HCT116 (cell line): ENCODE measurements at regions not wholly inside any gene's neighbourhood (a gene's known extent, or its start where the extent isn't known, plus 50 kb on each side); places are given as distances from the start of the nearest gene placed in this dataset.

ENCODE experiments used
- ATAC-seq: fragments of 200-7000 bp; cut with Tn5 transposase; 2 replicates; pipeline ENCODE4 v1.9.1; 2020; ENCODE audit warnings: mild to moderate bottlenecking, moderate library complexity
- BruUV-seq: library from RNA; stranded (reverse); fragments of 400-500 nt; replicated peaks from 2 replicates; lab custom pipeline; 2021; lab: Mats Ljungman, UMichigan
- CTCF ChIA-PET: fragments of 300-600 bp; sonication (Branson Sonifier 250); formaldehyde crosslinking; loops from one replicate; lab custom pipeline; 2021; ENCODE audit warnings: antibody characterized with exemption; lab: Charles Lee
- POLR2A ChIA-PET: fragments of 300-600, 350-600 bp; sonication (Branson Sonifier 250); formaldehyde crosslinking; loops from one replicate; lab custom pipeline; 2021; ENCODE audit warnings: antibody characterized with exemption; lab: Charles Lee
- RAD21 ChIA-PET, 2 experiments: fragments of 300-600 bp; sonication (Branson Sonifier 250); formaldehyde crosslinking; loops; one replicate each; lab custom pipeline; 2023; ENCODE audit warnings: low total read pairs in 2 of 2; ENCODE audit not compliant: uncharacterized antibody in 2 of 2, unreplicated experiment in 2 of 2, low non-redundant PET in 1 of 2; lab: Charles Lee
- DNase-seq: peaks from one replicate; pipeline ENCODE4 v3.0.0-alpha.2; 2010; ENCODE audit warnings: low read depth, low spot score
- H2AFZ ChIP-seq: fragments of 200-600 bp; shearing (Covaris generic), sonication (generic); 2 replicates; pipeline ENCODE4 v1.6.1; 2017; ENCODE audit warnings: low read depth, mixed run types, mixed read lengths, antibody characterized with exemption, low read length; ENCODE audit not compliant: poor library complexity, severe bottlenecking
- H3K27ac ChIP-seq: 2 replicates; pipeline ENCODE4 v1.5.1; 2012; ENCODE audit warnings: low read depth, low read length
- H3K27me3 ChIP-seq: fragments of 200-600 bp; sonication (generic); 2 replicates; pipeline ENCODE4 v1.6.1; 2016; ENCODE audit warnings: mixed run types, low read length, mixed read lengths; ENCODE audit not compliant: insufficient read depth
- H3K36me3 ChIP-seq, 2 experiments: fragments of 200-500 bp in 1 of 2; fragments of 200-600 bp in 1 of 2; sonication (Bioruptor generic) in 1 of 2; sonication (generic) in 1 of 2; 2 replicates each; pipeline versions ENCODE4 v1.5.1 to v1.6.1; 2014 to 2016; ENCODE audit warnings: low read length in 2 of 2, inconsistent platforms in 1 of 2, mixed read lengths in 1 of 2, mixed run types in 1 of 2; ENCODE audit not compliant: insufficient read depth in 2 of 2, control insufficient read depth in 1 of 2
- H3K4me1 ChIP-seq, 2 experiments: fragments of 200-600 bp in 1 of 2; sonication (generic) in 1 of 2; 2 replicates each; pipeline versions ENCODE4 v1.5.1 to v1.6.1; 2012 to 2017; ENCODE audit warnings: low read length in 2 of 2, inconsistent platforms in 1 of 2, mild to moderate bottlenecking in 1 of 2, mixed read lengths in 1 of 2, mixed run types in 1 of 2, moderate library complexity in 1 of 2; ENCODE audit not compliant: insufficient read depth in 2 of 2, control insufficient read depth in 1 of 2
- H3K4me2 ChIP-seq: fragments of 200-600 bp; sonication (generic); 2 replicates; pipeline ENCODE4 v1.6.1; 2017; ENCODE audit warnings: mixed run types, low read length, mixed read lengths
- H3K4me3 ChIP-seq, 2 experiments: fragments of 200-600 bp in 1 of 2; sonication (generic) in 1 of 2; replicated peaks in 1 of 2; 2 replicates each; pipeline ENCODE4 v1.5.1; 2011 to 2016; ENCODE audit warnings: low read length in 2 of 2, control low read depth in 1 of 2, low read depth in 1 of 2, mild to moderate bottlenecking in 1 of 2, mixed read lengths in 1 of 2, mixed run types in 1 of 2
- H3K79me2 ChIP-seq: fragments of 200-600 bp; sonication (generic); 2 replicates; pipeline ENCODE4 v1.6.1; 2017; ENCODE audit warnings: mild to moderate bottlenecking, mixed run types, low read length, moderate library complexity, mixed read lengths; ENCODE audit not compliant: insufficient read depth
- H3K9ac ChIP-seq: fragments of 200-600 bp; sonication (generic); 2 replicates; pipeline ENCODE4 v1.6.1; 2016; ENCODE audit warnings: low read length, mixed read lengths
- H3K9me2 ChIP-seq: fragments of 200-600 bp; sonication (generic), shearing (Covaris generic); 2 replicates; pipeline ENCODE4 v1.6.1; 2017; ENCODE audit warnings: mixed run types, mild to moderate bottlenecking, moderate library complexity; ENCODE audit not compliant: insufficient read depth
- H3K9me3 ChIP-seq, 2 experiments: fragments of 200-500 bp in 1 of 2; fragments of 200-600 bp in 1 of 2; sonication (Bioruptor generic) in 1 of 2; sonication (generic) in 1 of 2; 2 replicates each; pipeline ENCODE4 v1.6.1; 2014 to 2017; ENCODE audit warnings: low read length in 2 of 2, mixed read lengths in 2 of 2, inconsistent platforms in 1 of 2, low read depth in 1 of 2, mild to moderate bottlenecking in 1 of 2, mixed run types in 1 of 2, moderate library complexity in 1 of 2; ENCODE audit not compliant: control insufficient read depth in 1 of 2, insufficient read depth in 1 of 2
- H4K20me1 ChIP-seq: fragments of 200-600 bp; sonication (generic), shearing (Covaris generic); 2 replicates; pipeline ENCODE4 v1.6.1; 2017; ENCODE audit warnings: mixed run types, mild to moderate bottlenecking, moderate library complexity; ENCODE audit not compliant: insufficient read depth
- CTCF ChIP-seq, 3 experiments: fragments of 200-600 bp in 1 of 3; sonication (generic) in 1 of 3; IDR thresholded peaks in 2 of 3; conservative IDR thresholded peaks in 1 of 3; 2 replicates each; pipeline ENCODE4 v1.5.1; 2012 to 2017; ENCODE audit warnings: low read depth in 2 of 3, low read length in 2 of 3, antibody characterized with exemption in 1 of 3, borderline replicate concordance in 1 of 3, control low read depth in 1 of 3, mild to moderate bottlenecking in 1 of 3, mixed read lengths in 1 of 3, mixed run types in 1 of 3, moderate library complexity in 1 of 3; ENCODE audit not compliant: insufficient read depth in 1 of 3
- ELF1 ChIP-seq: IDR thresholded peaks from 2 replicates; pipeline ENCODE4 v1.6.1; 2012; ENCODE audit warnings: low read depth, borderline replicate concordance
- POLR2A ChIP-seq: IDR thresholded peaks from 2 replicates; pipeline ENCODE4 v1.7.0; 2011; ENCODE audit warnings: borderline replicate concordance; ENCODE audit not compliant: insufficient read depth, insufficient read length; ENCODE audit errors: extremely low read depth
- SP1 ChIP-seq: IDR thresholded peaks from 2 replicates; pipeline ENCODE4 v1.6.1; 2012; ENCODE audit warnings: low read depth
- SRF ChIP-seq: IDR thresholded peaks from 2 replicates; pipeline ENCODE4 v1.6.1; 2012; ENCODE audit warnings: low read depth
- ZFX ChIP-seq: fragments of 450-650 bp; IDR thresholded peaks from 2 replicates; pipeline ENCODE4 v1.6.1; 2017
- intact Hi-C: fragments of 100-400 bp; cut with micrococcal nuclease; formaldehyde crosslinking; loops from 2 replicates; pipeline ENCODE4 v1.10.0; 2022
- TF ChIP-seq, protein P1 (sequence below): IDR thresholded peaks from 2 replicates; pipeline ENCODE4 v1.6.1; 2012
- TF ChIP-seq, protein P2 (sequence below): IDR thresholded peaks from 2 replicates; pipeline ENCODE4 v1.6.1; 2011; ENCODE audit warnings: mild to moderate bottlenecking, low read length, moderate library complexity; ENCODE audit not compliant: insufficient replicate concordance; ENCODE audit errors: extremely low read depth
- TF ChIP-seq, protein P3 (sequence below): IDR thresholded peaks from 2 replicates; pipeline ENCODE4 v1.6.1; 2012

DNA sequence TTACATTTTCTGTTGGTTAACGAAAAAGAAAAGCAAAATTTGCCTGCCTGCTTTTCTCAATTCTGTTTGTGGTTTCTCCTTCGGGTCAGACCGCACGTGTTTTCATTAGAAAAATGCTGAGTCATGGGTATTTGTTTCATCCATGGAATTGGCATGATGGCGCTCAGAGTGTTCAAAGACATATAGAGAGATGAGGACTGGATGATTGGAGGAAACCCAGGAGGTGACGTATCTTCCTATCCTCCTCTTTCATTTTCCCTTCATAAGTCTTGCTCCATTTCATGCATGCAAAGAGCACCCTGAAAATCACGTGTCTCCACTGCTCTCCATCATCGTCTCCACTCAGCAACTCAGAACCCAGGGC is 353.8 kb upstream of the WWC1 start:
- H3K36me3 ChIP-seq, result no peaks in the 10 kb centered on the region
- RAD21 ChIA-PET, result no interaction called here
- TF ChIP-seq, protein P1, sequence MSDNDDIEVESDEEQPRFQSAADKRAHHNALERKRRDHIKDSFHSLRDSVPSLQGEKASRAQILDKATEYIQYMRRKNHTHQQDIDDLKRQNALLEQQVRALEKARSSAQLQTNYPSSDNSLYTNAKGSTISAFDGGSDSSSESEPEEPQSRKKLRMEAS, result no peak
- TF ChIP-seq, protein P2, sequence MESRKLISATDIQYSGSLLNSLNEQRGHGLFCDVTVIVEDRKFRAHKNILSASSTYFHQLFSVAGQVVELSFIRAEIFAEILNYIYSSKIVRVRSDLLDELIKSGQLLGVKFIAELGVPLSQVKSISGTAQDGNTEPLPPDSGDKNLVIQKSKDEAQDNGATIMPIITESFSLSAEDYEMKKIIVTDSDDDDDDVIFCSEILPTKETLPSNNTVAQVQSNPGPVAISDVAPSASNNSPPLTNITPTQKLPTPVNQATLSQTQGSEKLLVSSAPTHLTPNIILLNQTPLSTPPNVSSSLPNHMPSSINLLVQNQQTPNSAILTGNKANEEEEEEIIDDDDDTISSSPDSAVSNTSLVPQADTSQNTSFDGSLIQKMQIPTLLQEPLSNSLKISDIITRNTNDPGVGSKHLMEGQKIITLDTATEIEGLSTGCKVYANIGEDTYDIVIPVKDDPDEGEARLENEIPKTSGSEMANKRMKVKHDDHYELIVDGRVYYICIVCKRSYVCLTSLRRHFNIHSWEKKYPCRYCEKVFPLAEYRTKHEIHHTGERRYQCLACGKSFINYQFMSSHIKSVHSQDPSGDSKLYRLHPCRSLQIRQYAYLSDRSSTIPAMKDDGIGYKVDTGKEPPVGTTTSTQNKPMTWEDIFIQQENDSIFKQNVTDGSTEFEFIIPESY, result no peak
- TF ChIP-seq ZFX, result no peak
- TF ChIP-seq ELF1, result no peak
- no peak for TF ChIP-seq SRF
- TF ChIP-seq, protein P3, sequence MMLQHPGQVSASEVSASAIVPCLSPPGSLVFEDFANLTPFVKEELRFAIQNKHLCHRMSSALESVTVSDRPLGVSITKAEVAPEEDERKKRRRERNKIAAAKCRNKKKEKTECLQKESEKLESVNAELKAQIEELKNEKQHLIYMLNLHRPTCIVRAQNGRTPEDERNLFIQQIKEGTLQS, result no peak
- no peak for TF ChIP-seq POLR2A
- TF ChIP-seq, all 23 proteins: peak for 0
- Histone ChIP-seq H3K4me3 (no peak overlapping the region), H3K4me1 (no peaks in the 10 kb centered on the region), H3K9me3 (no peaks in the 10 kb centered on the region), H3K27ac (no peak overlapping the region), H3K79me2 (no peaks in the 10 kb centered on the region), H3K9ac (no peak overlapping the region), H3K4me2 (no peak overlapping the region), H3K27me3 (peaks cover 46% of the 10 kb centered on the region), H2AFZ (no peak overlapping the region), H3K9me2 (no peaks in the 10 kb centered on the region), H4K20me1 (no peaks in the 10 kb centered on the region)
- ChIA-PET POLR2A (no interaction called here), CTCF (no interaction called here)
- ATAC-seq, result no peak
- no TSS peak for BruUV-seq
- DNase-seq, result no peak
- intact Hi-C loops, result no loop called here

GRCh38 chr5:167939686-167940085 is 351.8 kb upstream of the WWC1 start:
- H3K4me2 ChIP-seq, result no peak overlapping the region
- ATAC-seq (no peak), DNase-seq (no peak)
- no peaks in the 10 kb centered on the region for H3K9me2 ChIP-seq
- H3K27ac ChIP-seq, result no peak overlapping the region
- ChIA-PET RAD21 (no interaction called here), CTCF (no interaction called here), POLR2A (no interaction called here)
- TF ChIP-seq POLR2A (no peak), CTCF (IDR thresholded peaks at IDR 0.05 in 2 of 3, conservative IDR thresholded peaks at IDR 0.05 in 1 of 3; ENCODE audit: borderline replicate concordance in 1 of 3, insufficient read depth in 1 of 3, low read depth in 2 of 3, low read length in 2 of 3) (no peak), SP1 (no peak)
- TF ChIP-seq, protein P3, result no peak
- no peak overlapping the region for H2AFZ ChIP-seq
- BruUV-seq, result no TSS peak
- H4K20me1 ChIP-seq, result no peaks in the 10 kb centered on the region
- intact Hi-C loops, result no loop called here
- no peak overlapping the region for H3K4me3 ChIP-seq
- H3K36me3 ChIP-seq, result no peaks in the 10 kb centered on the region
- no peaks in the 10 kb centered on the region for H3K4me1 ChIP-seq
- no peaks in the 10 kb centered on the region for H3K9me3 ChIP-seq
- H3K79me2 ChIP-seq, result no peaks in the 10 kb centered on the region
- peaks cover 43% of the 10 kb centered on the region for H3K27me3 ChIP-seq
- H3K9ac ChIP-seq, result no peak overlapping the region
